Neural cell (in vitro differentiated cells): ENCODE measurements at regions not wholly inside any gene's neighbourhood (a gene's known extent, or its start where the extent isn't known, plus 50 kb on each side); places are given as distances from the start of the nearest gene placed in this dataset.

Experiments
- H2AFZ ChIP-seq: fragments of 200-600, 300-800 bp; sonication (generic), shearing (Covaris generic); 2 replicates; pipeline ENCODE4 v1.6.0; 2014; ENCODE audit warnings: low read depth, mild to moderate bottlenecking, antibody characterized with exemption, low read length, moderate library complexity
- H3F3A ChIP-seq: fragments of 200-600 bp; shearing (Covaris generic); 2 replicates; pipeline ENCODE4 v1.6.1; 2016; ENCODE audit warnings: mild to moderate bottlenecking, moderate library complexity, mixed read lengths, antibody characterized with exemption, low read length; ENCODE audit not compliant: insufficient read depth, poor library complexity, severe bottlenecking
- H3K27ac ChIP-seq: fragments of 200-600, 300-800 bp; sonication (generic), shearing (Covaris generic); 2 replicates; pipeline ENCODE4 v1.5.1; 2014; ENCODE audit warnings: mild to moderate bottlenecking, low read length, moderate library complexity
- H3K27me3 ChIP-seq: fragments of 300-800, 200-600 bp; sonication (generic), shearing (Covaris generic); 2 replicates; pipeline ENCODE4 v1.6.0; 2014; ENCODE audit warnings: mild to moderate bottlenecking, low read depth, low read length, moderate library complexity; ENCODE audit not compliant: insufficient read depth
- H3K36me3 ChIP-seq: fragments of 300-800, 200-600 bp; sonication (generic), shearing (Covaris generic); 2 replicates; pipeline ENCODE4 v1.5.1; 2014; ENCODE audit warnings: mild to moderate bottlenecking, antibody characterized with exemption, low read length, moderate library complexity; ENCODE audit not compliant: insufficient read depth
- H3K4me2 ChIP-seq: fragments of 300-800, 200-600 bp; sonication (generic), shearing (Covaris generic); 2 replicates; pipeline ENCODE4 v1.6.0; 2014; ENCODE audit warnings: mild to moderate bottlenecking, low read length
- H3K4me3 ChIP-seq: fragments of 300-800, 200-600 bp; sonication (generic), shearing (Covaris generic); 2 replicates; pipeline ENCODE4 v1.5.1; 2014; ENCODE audit warnings: mild to moderate bottlenecking, low read length, moderate library complexity
- H3K79me2 ChIP-seq: fragments of 200-600 bp; shearing (Covaris generic); replicated peaks from 2 replicates; pipeline ENCODE4 v1.6.0; 2014; ENCODE audit warnings: mild to moderate bottlenecking, low read length, moderate library complexity; ENCODE audit not compliant: insufficient read depth
- H3K9ac ChIP-seq: fragments of 300-800, 200-600 bp; sonication (generic), shearing (Covaris generic); 2 replicates; pipeline ENCODE4 v1.6.1; 2016; ENCODE audit warnings: mild to moderate bottlenecking, low read length, mixed read lengths
- H3K9me2 ChIP-seq: fragments of 200-600 bp; shearing (Covaris generic); 2 replicates; pipeline ENCODE4 v1.6.1; 2016; ENCODE audit warnings: mild to moderate bottlenecking, low read length, mixed read lengths; ENCODE audit not compliant: insufficient read depth
- H3K9me3 ChIP-seq: fragments of 200-600, 300-800 bp; sonication (generic), shearing (Covaris generic); 2 replicates; pipeline ENCODE4 v1.6.1; 2016; ENCODE audit warnings: mild to moderate bottlenecking, mixed run types, low read length, moderate library complexity, mixed read lengths
- H4K20me1 ChIP-seq: fragments of 200-600 bp; shearing (Covaris generic); 2 replicates; pipeline ENCODE4 v1.6.1; 2016; ENCODE audit warnings: mild to moderate bottlenecking, mixed run types; ENCODE audit not compliant: insufficient read depth
- EP300 ChIP-seq: fragments of 450-650 bp; conservative IDR thresholded peaks from 2 replicates; pipeline ENCODE4 v1.6.1; 2014; ENCODE audit warnings: antibody characterized with exemption, mild to moderate bottlenecking, moderate library complexity; ENCODE audit not compliant: poor library complexity, severe bottlenecking
- EZH2 ChIP-seq: fragments of 200-600, 300-800 bp; shearing (Covaris generic), sonication (generic); IDR thresholded peaks from 2 replicates; pipeline ENCODE4 v1.6.1; 2014; ENCODE audit warnings: antibody characterized with exemption, low read length, borderline replicate concordance, mild to moderate bottlenecking; ENCODE audit not compliant: insufficient read depth, poor library complexity, severe bottlenecking
- MXI1 ChIP-seq: fragments of 450-650 bp; conservative IDR thresholded peaks from 2 replicates; pipeline ENCODE4 v1.6.1; 2014; ENCODE audit warnings: antibody characterized with exemption, mild to moderate bottlenecking; ENCODE audit not compliant: poor library complexity, severe bottlenecking
- POLR2AphosphoS5 ChIP-seq: IDR thresholded peaks from 2 replicates; pipeline ENCODE4 v1.6.1; 2012
- RAD21 ChIP-seq: fragments of 450-650 bp; conservative IDR thresholded peaks from 2 replicates; pipeline ENCODE4 v1.6.1; 2014; ENCODE audit warnings: antibody characterized with exemption, mild to moderate bottlenecking, moderate library complexity
- SMC3 ChIP-seq: fragments of 450-650 bp; conservative IDR thresholded peaks from 2 replicates; pipeline ENCODE4 v1.6.1; 2014; ENCODE audit warnings: antibody characterized with exemption, mild to moderate bottlenecking, moderate library complexity; ENCODE audit not compliant: poor library complexity
- TAF1 ChIP-seq: IDR thresholded peaks from 2 replicates; pipeline ENCODE4 v1.6.1; 2012; ENCODE audit warnings: low read depth
- TF ChIP-seq, protein P1 (sequence below): IDR thresholded peaks from 2 replicates; pipeline ENCODE4 v1.6.1; 2012; ENCODE audit warnings: borderline replicate concordance
- TF ChIP-seq, protein P2 (sequence below): fragments of 450-650 bp; IDR thresholded peaks from 2 replicates; pipeline ENCODE4 v1.5.1; 2014; ENCODE audit warnings: antibody characterized with exemption, mild to moderate bottlenecking, moderate library complexity; ENCODE audit not compliant: poor library complexity, severe bottlenecking

DNA sequence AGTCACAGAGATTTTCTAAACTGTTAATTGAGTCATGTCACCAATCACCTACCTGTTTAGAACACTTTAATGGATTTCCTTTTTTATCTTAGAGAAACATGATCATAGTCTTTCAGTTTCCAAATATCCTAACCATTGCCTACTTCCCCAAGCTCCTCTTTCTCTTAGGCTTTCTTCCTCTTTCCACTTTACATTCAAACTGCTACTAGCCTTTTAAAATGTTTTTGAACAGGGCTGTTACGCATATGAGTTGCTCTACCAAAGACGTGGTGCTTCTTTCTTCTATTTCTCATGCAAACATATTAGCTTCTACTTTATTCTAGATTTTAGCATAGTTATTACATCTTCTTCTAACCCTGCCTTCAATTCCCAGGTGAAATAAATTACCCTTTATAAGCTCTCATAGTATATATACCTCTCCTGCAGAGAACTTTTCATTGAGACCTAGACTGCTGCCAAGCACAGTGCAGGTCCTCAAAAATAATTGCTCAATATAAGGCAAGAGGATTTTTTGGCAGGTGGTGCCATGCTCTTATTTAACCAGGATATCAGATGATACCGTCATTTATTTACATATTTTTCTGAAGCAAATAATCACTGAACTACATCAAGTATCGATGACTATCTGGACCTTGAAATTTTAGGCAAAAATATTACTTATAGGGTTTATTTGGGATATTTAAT, 937.1 kb downstream of the TSN start:
- Histone ChIP-seq H3F3A (no peaks in the 10 kb centered on the region), H3K4me3 (no peak overlapping the region), H3K36me3 (no peaks in the 10 kb centered on the region), H4K20me1 (no peaks in the 10 kb centered on the region), H3K9me2 (no peaks in the 10 kb centered on the region), H3K4me2 (no peak overlapping the region), H3K9ac (no peak overlapping the region), H3K27me3 (no peaks in the 10 kb centered on the region), H2AFZ (no peak overlapping the region), H3K9me3 (no peaks in the 10 kb centered on the region), H3K79me2 (no peaks in the 10 kb centered on the region), H3K27ac (no peak overlapping the region)
- TF ChIP-seq, protein P1, sequence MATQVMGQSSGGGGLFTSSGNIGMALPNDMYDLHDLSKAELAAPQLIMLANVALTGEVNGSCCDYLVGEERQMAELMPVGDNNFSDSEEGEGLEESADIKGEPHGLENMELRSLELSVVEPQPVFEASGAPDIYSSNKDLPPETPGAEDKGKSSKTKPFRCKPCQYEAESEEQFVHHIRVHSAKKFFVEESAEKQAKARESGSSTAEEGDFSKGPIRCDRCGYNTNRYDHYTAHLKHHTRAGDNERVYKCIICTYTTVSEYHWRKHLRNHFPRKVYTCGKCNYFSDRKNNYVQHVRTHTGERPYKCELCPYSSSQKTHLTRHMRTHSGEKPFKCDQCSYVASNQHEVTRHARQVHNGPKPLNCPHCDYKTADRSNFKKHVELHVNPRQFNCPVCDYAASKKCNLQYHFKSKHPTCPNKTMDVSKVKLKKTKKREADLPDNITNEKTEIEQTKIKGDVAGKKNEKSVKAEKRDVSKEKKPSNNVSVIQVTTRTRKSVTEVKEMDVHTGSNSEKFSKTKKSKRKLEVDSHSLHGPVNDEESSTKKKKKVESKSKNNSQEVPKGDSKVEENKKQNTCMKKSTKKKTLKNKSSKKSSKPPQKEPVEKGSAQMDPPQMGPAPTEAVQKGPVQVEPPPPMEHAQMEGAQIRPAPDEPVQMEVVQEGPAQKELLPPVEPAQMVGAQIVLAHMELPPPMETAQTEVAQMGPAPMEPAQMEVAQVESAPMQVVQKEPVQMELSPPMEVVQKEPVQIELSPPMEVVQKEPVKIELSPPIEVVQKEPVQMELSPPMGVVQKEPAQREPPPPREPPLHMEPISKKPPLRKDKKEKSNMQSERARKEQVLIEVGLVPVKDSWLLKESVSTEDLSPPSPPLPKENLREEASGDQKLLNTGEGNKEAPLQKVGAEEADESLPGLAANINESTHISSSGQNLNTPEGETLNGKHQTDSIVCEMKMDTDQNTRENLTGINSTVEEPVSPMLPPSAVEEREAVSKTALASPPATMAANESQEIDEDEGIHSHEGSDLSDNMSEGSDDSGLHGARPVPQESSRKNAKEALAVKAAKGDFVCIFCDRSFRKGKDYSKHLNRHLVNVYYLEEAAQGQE = no peak
- TF ChIP-seq MXI1 (no peak), RAD21 (no peak), EZH2 (no peak), SMC3 (no peak), POLR2AphosphoS5 (no peak), EP300 (no peak), TAF1 (no peak)
- TF ChIP-seq, protein P2, sequence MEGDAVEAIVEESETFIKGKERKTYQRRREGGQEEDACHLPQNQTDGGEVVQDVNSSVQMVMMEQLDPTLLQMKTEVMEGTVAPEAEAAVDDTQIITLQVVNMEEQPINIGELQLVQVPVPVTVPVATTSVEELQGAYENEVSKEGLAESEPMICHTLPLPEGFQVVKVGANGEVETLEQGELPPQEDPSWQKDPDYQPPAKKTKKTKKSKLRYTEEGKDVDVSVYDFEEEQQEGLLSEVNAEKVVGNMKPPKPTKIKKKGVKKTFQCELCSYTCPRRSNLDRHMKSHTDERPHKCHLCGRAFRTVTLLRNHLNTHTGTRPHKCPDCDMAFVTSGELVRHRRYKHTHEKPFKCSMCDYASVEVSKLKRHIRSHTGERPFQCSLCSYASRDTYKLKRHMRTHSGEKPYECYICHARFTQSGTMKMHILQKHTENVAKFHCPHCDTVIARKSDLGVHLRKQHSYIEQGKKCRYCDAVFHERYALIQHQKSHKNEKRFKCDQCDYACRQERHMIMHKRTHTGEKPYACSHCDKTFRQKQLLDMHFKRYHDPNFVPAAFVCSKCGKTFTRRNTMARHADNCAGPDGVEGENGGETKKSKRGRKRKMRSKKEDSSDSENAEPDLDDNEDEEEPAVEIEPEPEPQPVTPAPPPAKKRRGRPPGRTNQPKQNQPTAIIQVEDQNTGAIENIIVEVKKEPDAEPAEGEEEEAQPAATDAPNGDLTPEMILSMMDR = no peak

DNA sequence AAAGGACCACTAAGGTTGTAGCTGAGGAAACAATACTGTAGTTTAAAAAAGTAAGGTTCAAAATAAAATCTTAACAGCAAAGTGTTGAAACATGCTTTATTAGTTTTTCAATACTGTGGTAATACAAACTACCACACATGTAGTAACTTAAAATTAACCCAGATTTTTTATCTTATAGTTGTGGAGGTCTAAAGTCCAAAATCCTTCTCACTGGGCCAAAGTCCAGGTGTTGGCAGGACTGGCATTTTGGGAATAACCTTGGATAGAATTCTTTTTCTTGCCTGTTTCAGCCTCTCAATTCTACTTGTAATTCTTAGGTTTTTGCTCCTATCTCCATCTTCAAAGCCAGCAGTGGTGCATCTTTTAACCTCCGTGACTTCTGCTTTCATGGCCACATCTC, 942.0 kb downstream of the TSN start:
- Histone ChIP-seq H3K4me2 (no peak overlapping the region), H3K9ac (no peak overlapping the region), H4K20me1 (no peaks in the 10 kb centered on the region), H3K79me2 (no peaks in the 10 kb centered on the region), H3F3A (no peaks in the 10 kb centered on the region), H3K36me3 (no peaks in the 10 kb centered on the region), H3K4me3 (no peak overlapping the region), H3K27ac (no peak overlapping the region), H2AFZ (no peak overlapping the region), H3K9me2 (no peaks in the 10 kb centered on the region), H3K27me3 (no peaks in the 10 kb centered on the region), H3K9me3 (no peaks in the 10 kb centered on the region)
- TF ChIP-seq TAF1 (no peak), RAD21 (no peak), MXI1 (no peak), EZH2 (no peak), EP300 (no peak), POLR2AphosphoS5 (no peak), SMC3 (no peak)
- TF ChIP-seq, protein P2 = no peak
- TF ChIP-seq, protein P1 = no peak
